Activated CD4-positive, alpha-beta T cell treated with anti-CD3 and anti-CD28 coated beads, Interleukin-2, Interleukin-4, amounts not matched to agents 100 ng/mL and 50 ng/mL, durations not matched to agents 16 hours and 8 hours (primary cell): ENCODE measurements at regions not wholly inside any gene's neighbourhood (a gene's known extent, or its start where the extent isn't known, plus 50 kb on each side); places are given as distances from the start of the nearest gene placed in this dataset.
A peak's percentile ranks its signal among the peaks of the same experiment; 100 is the strongest.

Source experiments
- DNase-seq: peaks from one replicate; pipeline ENCODE4 v3.0.0-alpha.2; 2020; ENCODE audit warnings: low spot score

- DNase-seq, result no peak
Observed at GRCh38 chr12:46131732-46132469, 136.9 kb downstream of the SLC38A1 start.

- no peak for DNase-seq
Observed at GRCh38 chr12:46127656-46128055, 137.3 kb upstream of the SCAF11 start.

- no peak for DNase-seq
Observed at GRCh38 chr12:46126050-46126727, 135.8 kb upstream of the SCAF11 start.

DNA sequence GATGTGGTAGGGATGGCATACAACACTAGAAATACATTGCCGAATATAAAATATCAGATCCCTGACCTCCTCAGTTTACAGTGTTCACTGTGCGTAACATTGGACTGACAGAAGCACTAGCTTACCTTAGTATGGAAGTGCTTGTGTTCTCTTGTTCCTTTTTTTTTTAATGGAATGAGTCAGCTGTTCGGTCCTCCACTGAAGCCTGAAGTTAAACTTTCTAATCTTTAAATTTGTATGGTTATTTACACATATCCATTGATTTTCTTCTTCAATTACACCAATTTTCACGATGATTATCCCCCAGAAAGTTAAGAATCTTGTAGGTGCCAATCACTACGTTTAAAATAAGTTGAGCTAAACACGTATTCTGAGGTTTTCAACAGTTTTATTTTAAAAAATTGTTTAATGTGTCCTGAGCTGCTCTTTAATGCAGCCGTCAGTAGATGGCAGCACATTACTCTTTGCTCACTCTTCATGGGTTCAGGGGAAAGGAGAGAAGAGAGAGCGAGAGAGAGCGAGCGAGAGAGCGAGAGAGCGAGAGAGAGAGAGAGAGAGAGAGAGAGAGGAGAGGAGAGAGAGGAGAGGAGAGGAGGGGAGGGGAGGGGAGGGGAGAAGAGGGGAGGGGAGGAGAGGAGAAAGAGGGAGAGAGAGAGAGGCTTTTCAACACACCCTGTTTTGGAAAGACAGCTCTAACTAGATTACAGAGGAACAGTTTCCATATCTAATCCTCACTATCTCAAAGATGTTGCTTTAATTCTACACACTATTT is 134.7 kb upstream of the SCAF11 start:
- peak; percentile 69 for DNase-seq

GRCh38 chr12:46124132-46124847 is 133.9 kb upstream of the SCAF11 start:
- DNase-seq, result no peak

DNA sequence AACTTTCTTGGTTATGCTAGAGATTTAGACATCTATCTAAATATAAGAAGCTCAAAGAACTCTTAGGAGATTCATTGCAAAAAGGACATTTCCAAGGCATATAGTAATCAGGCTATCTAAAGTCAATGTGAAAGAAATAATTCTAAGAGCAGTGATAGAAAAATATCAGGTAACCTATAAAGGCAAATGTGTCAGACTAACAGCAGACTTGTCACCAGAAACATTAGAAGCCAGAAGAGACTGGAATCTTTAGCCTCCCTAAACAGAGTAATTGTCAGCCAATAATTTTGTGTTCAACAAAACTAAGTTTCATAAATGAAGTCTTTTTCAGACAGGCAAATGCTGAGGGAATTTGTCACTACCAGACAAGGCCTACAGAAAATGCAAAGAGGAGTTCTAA is 122.0 kb upstream of the SCAF11 start:
- DNase-seq, result no peak

DNA sequence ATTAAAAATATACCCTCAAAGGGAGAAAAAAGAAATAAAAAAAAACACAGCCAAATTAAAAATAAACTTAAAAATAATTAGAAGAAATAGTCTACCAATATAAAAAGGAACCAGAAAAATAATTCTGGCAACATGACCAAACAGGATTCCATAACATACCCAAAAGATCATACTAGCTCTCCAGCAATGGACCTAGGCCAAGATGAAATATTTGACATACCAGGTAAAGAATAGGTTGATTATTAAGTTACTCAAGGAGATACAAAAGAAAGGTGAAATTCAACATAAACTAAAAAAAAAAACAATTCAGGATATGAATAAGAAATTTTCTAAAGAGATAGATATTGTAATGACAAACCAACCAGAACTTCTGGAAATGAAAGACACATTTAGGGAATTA is 121.3 kb upstream of the SCAF11 start:
- no peak for DNase-seq

DNA sequence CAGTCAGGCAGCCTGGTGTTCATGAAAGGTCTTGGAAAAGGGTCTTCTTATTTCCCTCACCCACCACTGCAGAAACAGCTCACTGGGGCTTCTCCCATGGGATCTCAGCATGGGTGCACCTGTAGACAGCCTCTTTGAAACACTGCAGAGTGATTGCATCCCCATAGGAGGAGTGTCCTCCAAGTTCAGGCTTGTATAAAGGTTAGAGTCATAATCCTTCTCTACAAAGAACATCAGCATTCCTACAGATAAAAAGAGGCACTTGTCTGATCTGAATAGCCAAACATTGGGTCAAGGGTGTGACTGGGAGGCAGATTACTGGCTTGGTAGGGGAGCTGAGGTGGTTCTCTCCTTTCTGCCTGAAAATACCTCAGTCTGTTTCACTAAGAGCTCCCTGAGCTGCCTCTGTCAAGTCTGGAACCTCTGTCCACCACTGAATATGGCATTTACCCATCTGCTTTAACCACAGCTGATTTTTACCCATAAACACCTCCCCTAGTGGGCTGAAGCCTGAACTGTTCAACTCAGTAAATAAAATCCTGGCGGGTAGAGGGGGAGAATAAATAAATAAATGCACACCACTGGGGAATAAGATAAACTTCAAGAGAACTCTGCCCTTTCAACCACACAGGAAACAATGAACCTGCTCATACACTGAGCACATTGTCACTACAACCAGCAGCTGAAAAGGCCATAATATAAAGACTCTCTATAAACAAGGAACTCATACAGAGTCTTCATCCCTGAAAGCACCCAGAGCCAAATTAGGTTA is 120.7 kb upstream of the SCAF11 start:
- no peak for DNase-seq

DNA sequence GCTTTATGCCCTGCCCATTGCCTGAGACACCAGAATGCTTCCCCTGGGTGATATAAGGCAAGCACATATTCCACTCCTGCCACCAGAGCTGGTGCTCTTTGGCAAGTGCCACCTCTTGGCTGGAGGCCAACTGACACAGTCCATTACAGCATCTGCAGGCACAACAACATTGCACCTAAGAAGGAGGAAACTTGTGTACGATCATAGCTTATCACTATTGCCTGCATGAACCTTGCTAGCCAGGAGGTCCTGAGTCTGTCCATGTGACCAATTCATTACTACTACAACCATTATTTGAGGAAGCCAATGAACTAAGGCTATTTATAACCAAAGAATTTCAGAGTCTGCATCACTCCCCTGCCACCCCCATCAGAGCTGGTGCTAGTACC is 119.8 kb upstream of the SCAF11 start:
- no peak for DNase-seq

- no peak for DNase-seq
Observed at GRCh38 chr12:46109343-46110222, 119.2 kb upstream of the SCAF11 start.

DNA sequence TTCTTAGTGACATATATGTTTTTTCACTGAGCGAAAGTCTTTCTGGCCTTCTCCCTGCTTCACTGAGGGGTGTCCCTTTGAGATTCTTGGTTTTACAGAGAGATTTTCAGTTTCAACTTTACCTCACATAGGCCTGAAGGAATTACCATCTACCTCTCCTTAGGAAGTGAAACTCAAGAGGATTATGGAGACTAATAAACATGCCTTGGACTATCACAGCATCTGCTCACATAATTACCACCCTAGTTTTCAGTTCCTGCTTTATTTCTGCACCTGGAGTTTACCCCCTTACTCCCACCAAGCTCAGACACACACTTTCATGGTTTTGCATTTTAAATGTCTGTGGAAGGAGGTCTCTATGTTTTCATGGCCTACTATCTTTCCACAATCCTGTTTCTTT is 118.3 kb upstream of the SCAF11 start:
- no peak for DNase-seq

DNA sequence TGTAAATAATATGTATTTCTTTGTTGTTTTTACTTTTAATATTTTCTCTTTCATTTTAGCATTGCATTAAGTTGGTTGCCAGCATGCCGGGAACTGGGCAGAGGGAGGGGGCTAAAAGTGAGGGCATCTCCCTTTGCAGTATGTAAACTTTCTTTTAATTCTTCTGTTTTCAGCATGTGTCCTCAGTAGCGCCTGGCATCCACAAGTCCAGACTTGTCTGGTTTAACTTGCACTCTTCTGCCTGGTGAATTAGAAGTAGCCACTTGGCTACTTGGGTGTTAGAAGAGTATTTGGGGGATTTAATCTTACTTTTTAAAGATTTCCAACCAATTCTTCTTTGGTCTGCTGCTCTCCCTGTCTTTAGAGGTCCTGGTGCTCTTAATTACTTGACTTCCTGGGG is 117.2 kb upstream of the SCAF11 start:
- no peak for DNase-seq

DNA sequence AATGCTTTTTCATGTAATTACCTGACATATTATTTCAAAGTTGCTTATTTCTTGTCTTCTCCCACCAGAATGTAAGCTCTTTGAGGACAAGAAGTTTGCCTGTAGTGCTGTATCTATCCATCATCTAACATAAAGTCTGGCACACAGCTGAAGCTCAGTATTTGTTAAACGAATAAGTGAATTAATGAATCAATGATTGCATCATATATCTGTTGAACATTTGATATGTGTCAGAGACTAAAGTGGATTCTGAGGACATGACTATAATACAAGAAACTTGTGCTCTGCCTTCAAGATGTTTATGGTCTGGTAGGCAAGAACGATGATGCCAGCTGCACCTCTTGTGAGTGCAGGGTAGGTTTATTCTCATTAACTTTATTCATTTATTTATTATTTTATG is 115.4 kb upstream of the SCAF11 start:
- no peak for DNase-seq

GRCh38 chr12:46103559-46104383 is 113.4 kb upstream of the SCAF11 start:
- no peak for DNase-seq

DNA sequence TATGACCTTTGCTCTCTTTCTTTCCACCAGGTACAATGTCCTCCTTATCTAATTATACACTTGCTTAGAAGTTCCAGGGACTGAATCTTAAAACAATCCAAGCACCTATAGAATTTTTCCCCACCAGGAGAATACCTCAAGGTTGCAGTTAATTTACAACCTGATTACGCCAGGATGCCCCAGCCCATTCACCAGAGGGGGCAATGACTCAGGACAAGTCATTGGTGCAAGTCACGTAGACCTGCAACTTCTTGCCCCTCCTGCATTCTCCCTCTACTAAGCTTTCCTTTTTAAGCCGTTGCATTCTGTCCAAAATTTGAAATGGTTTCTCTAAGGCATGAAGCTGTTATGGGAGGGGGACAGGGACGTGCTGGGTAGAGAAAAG is 111.1 kb upstream of the SCAF11 start:
- DNase-seq, result no peak

- no peak for DNase-seq
Observed at GRCh38 chr12:46100551-46101484, 110.4 kb upstream of the SCAF11 start.

DNA sequence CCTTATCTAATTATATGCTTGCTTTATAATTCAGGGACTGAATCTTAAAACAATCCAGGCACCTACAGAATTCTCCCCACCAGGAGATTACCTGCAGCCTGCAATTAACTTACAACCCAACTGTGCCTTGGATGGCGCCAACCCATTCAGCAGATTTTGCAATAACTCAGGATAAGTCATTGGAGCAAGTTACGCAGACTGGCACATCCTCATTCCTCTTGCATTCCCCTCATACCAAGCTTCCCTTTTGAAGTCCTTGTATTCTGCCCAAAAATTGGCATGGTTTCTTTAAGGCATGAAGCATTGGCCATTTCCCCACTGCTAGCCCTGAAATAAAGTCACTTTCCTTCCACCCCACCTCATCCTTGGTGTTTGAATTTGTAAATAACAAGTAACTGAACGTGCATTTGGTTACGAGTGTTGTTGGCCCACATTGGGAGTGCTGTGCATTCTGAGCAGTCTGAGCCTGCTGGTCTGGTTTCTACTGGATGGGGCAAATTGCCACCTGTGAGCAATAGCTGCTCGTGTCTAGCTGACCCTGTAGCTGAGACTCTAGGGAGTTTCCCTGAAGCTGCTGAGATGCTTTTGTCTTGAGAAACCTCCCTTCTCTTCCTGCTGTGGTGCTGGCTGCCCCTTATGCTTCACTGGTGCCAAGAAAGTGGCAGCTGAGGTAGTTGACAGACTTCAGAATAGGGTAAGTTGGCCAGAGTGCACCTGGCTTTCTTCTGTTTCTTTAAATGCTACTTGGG is 99.2 kb upstream of the SCAF11 start:
- DNase-seq, result no peak

DNA sequence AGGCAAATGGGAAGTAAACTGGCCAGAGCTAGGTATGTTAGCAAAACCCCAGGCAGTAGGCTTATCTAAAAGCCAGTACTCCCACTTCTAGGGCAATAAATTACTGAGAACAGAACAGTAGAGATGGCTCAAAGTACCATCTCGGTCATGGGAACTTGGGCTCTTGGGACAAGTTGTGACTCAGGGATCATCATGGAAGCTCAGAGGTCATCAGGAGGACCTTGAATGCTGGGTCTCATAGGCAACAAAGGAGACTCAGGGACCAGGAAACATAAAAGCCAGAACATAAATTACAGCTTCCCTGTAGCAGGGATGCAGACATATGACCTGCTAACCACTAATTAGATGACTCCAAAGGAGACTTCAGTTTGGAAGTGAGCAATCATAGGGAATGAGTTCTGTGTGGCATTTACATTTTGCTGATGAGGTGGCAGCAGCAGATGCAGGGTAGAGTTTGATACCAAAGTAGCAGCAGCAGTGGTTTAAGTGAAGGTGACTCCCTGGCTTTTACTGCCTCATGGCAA is 97.6 kb upstream of the SCAF11 start:
- DNase-seq, result no peak
